H1 (cell line): ENCODE measurements at regions not wholly inside any gene's neighbourhood (a gene's known extent, or its start where the extent isn't known, plus 50 kb on each side); places are given as distances from the start of the nearest gene placed in this dataset.

ENCODE experiments used
- CTCF ChIA-PET: fragments of 300-600 bp; sonication (Branson Sonifier 250); formaldehyde crosslinking; loops from one replicate; lab custom pipeline; 2021; ENCODE audit not compliant: partially characterized antibody; lab: Charles Lee
- POLR2A ChIA-PET: fragments of 300-600 bp; sonication (Branson Sonifier 250); formaldehyde crosslinking; loops from one replicate; lab custom pipeline; 2021; ENCODE audit warnings: inconsistent platforms; ENCODE audit not compliant: partially characterized antibody; lab: Charles Lee
- DNase-seq, 2 experiments: peaks; one replicate each; pipeline versions ENCODE4 v3.0.0 to v3.0.0-alpha.2; 2010 to 2022; ENCODE audit warnings: low spot score in 2 of 2, low read depth in 1 of 2, mixed read lengths in 1 of 2
- FAIRE-seq: peaks from 2 replicates; lab custom pipeline; 2011; peaks lifted over from hg19 to GRCh38; lab: Jason Lieb, UNC
- H2AFZ ChIP-seq: 2 replicates; pipeline ENCODE4 v1.8.1; 2012; ENCODE audit warnings: low read length, inconsistent platforms
- H2AK5ac ChIP-seq: 2 replicates; pipeline ENCODE4 v1.6.1; 2013; ENCODE audit warnings: low read depth, low read length
- H2BK120ac ChIP-seq: replicated peaks from 2 replicates; pipeline ENCODE3; 2013; ENCODE audit warnings: low read depth, low read length, inconsistent platforms
- H2BK12ac ChIP-seq: 2 replicates; pipeline ENCODE4 v1.6.1; 2013; ENCODE audit warnings: low read depth, low read length
- H2BK15ac ChIP-seq: 2 replicates; pipeline ENCODE4 v1.6.1; 2013; ENCODE audit warnings: low read length
- H2BK20ac ChIP-seq: 2 replicates; pipeline ENCODE4 v1.6.1; 2013; ENCODE audit warnings: low read length
- H2BK5ac ChIP-seq: 2 replicates; pipeline ENCODE4 v1.6.1; 2013; ENCODE audit warnings: low read depth, low read length
- H3K14ac ChIP-seq: 2 replicates; pipeline ENCODE4 v1.6.1; 2013; ENCODE audit warnings: inconsistent platforms; ENCODE audit not compliant: insufficient read length
- H3K18ac ChIP-seq: 2 replicates; pipeline ENCODE4 v1.6.1; 2013; ENCODE audit warnings: low read length; ENCODE audit errors: extremely low read depth
- H3K23ac ChIP-seq: 2 replicates; pipeline ENCODE4 v1.6.1; 2013; ENCODE audit warnings: inconsistent platforms; ENCODE audit not compliant: insufficient read length
- H3K23me2 ChIP-seq: 2 replicates; pipeline ENCODE4 v1.6.1; 2013; ENCODE audit warnings: low read depth, low read length
- H3K27ac ChIP-seq: 2 replicates; pipeline ENCODE4 v1.6.1; 2011; ENCODE audit warnings: low read depth, low read length, inconsistent platforms
- H3K27me3 ChIP-seq, 4 experiments: replicated peaks in 1 of 4; 1 replicate in 1 of 4; 2 replicates in 3 of 4; pipeline versions ENCODE4 v1.6.1 to v1.8.1; 2011 to 2013; ENCODE audit warnings: low read length in 3 of 4, mild to moderate bottlenecking in 3 of 4, inconsistent platforms in 2 of 4, mixed read lengths in 2 of 4, moderate library complexity in 1 of 4; ENCODE audit not compliant: control insufficient read depth in 3 of 4, insufficient read depth in 3 of 4; ENCODE audit errors: extremely low read depth in 1 of 4
- H3K36me3 ChIP-seq, 4 experiments: 2 replicates each; pipeline versions ENCODE4 v1.6.1 to v1.8.1; 2011 to 2013; ENCODE audit warnings: mild to moderate bottlenecking in 4 of 4, low read length in 3 of 4, moderate library complexity in 2 of 4, control low read depth in 1 of 4, inconsistent platforms in 1 of 4; ENCODE audit not compliant: insufficient read depth in 4 of 4, control insufficient read depth in 2 of 4
- H3K4ac ChIP-seq: replicated peaks from 2 replicates; pipeline ENCODE3; 2013; ENCODE audit warnings: low read length, low read depth, mixed read lengths, inconsistent platforms; ENCODE audit not compliant: insufficient read length
- H3K4me1 ChIP-seq, 4 experiments: replicated peaks in 1 of 4; 1 replicate in 1 of 4; 2 replicates in 3 of 4; pipeline versions ENCODE4 v1.6.1 to v1.8.1; 2011 to 2013; ENCODE audit warnings: low read length in 3 of 4, inconsistent platforms in 2 of 4, mixed read lengths in 1 of 4; ENCODE audit not compliant: insufficient read depth in 4 of 4, control insufficient read depth in 3 of 4
- H3K4me2 ChIP-seq, 2 experiments: 2 replicates each; pipeline versions ENCODE4 v1.6.1 to v1.8.1; 2011 to 2013; ENCODE audit warnings: low read depth in 2 of 2, low read length in 2 of 2, control low read depth in 1 of 2, inconsistent platforms in 1 of 2, mild to moderate bottlenecking in 1 of 2; ENCODE audit not compliant: insufficient read depth in 1 of 2
- H3K4me3 ChIP-seq, 4 experiments: fragments of 200-600, 300-600 bp in 1 of 4; sonication (generic), shearing (Covaris generic), sonication (Bioruptor Twin) in 1 of 4; 2 replicates each; pipeline versions ENCODE4 v1.5.1 to v1.8.1; 2011 to 2016; ENCODE audit warnings: low read length in 4 of 4, low read depth in 3 of 4, control low read depth in 2 of 4, inconsistent platforms in 2 of 4, mild to moderate bottlenecking in 2 of 4, mixed read lengths in 1 of 4, moderate library complexity in 1 of 4; ENCODE audit not compliant: insufficient read depth in 2 of 4; ENCODE audit errors: extremely low read depth in 1 of 4
- H3K56ac ChIP-seq: replicated peaks from 2 replicates; pipeline ENCODE3; 2013; ENCODE audit warnings: low read depth, mild to moderate bottlenecking, mixed read lengths, low read length, inconsistent platforms; ENCODE audit not compliant: insufficient read length
- H3K79me1 ChIP-seq: 2 replicates; pipeline ENCODE4 v1.6.1; 2013; ENCODE audit warnings: low read depth, low read length, control low read depth
- H3K79me2 ChIP-seq, 2 experiments: 2 replicates each; pipeline versions ENCODE4 v1.6.1 to v1.8.1; 2012 to 2013; ENCODE audit warnings: low read length in 2 of 2, mild to moderate bottlenecking in 2 of 2, inconsistent platforms in 1 of 2; ENCODE audit not compliant: insufficient read depth in 2 of 2, control insufficient read depth in 1 of 2
- H3K9ac ChIP-seq, 4 experiments: replicated peaks in 1 of 4; 1 replicate in 1 of 4; 2 replicates in 3 of 4; pipeline versions ENCODE4 v1.6.1 to v1.8.1; 2011 to 2013; ENCODE audit warnings: low read depth in 3 of 4, low read length in 3 of 4, control low read depth in 2 of 4, mild to moderate bottlenecking in 2 of 4, moderate library complexity in 2 of 4, inconsistent platforms in 1 of 4; ENCODE audit errors: extremely low read depth in 1 of 4
- H3K9me3 ChIP-seq, 2 experiments: 2 replicates each; pipeline versions ENCODE4 v1.6.1 to v1.8.1; 2012 to 2013; ENCODE audit warnings: mild to moderate bottlenecking in 2 of 2, moderate library complexity in 2 of 2, control low read depth in 1 of 2, inconsistent platforms in 1 of 2, low read depth in 1 of 2, low read length in 1 of 2, mixed read lengths in 1 of 2; ENCODE audit not compliant: insufficient read depth in 2 of 2
- H4K20me1 ChIP-seq, 2 experiments: replicated peaks in 1 of 2; 2 replicates each; pipeline versions ENCODE3 to v1.8.1; 2011 to 2013; ENCODE audit warnings: inconsistent platforms in 2 of 2, low read length in 2 of 2, mild to moderate bottlenecking in 1 of 2; ENCODE audit not compliant: insufficient read depth in 2 of 2, control insufficient read depth in 1 of 2
- H4K5ac ChIP-seq: 2 replicates; pipeline ENCODE4 v1.6.1; 2013; ENCODE audit warnings: low read length, low read depth, mixed read lengths, inconsistent platforms; ENCODE audit not compliant: insufficient read length
- H4K8ac ChIP-seq: 2 replicates; pipeline ENCODE4 v1.8.0; 2013; ENCODE audit warnings: mild to moderate bottlenecking, moderate library complexity, low read length, inconsistent platforms; ENCODE audit not compliant: insufficient read depth; ENCODE audit errors: extremely low read depth
- H4K91ac ChIP-seq: replicated peaks from 2 replicates; pipeline ENCODE3; 2013; ENCODE audit warnings: low read length, mixed read lengths, inconsistent platforms; ENCODE audit not compliant: insufficient read length
- CBX5 ChIP-seq: fragments of 300-800, 300-1000 bp; sonication (generic); IDR thresholded peaks from 2 replicates; pipeline ENCODE4 v1.7.1; 2016; ENCODE audit warnings: antibody characterized with exemption, low read length, low read depth
- EP300 ChIP-seq, 2 experiments: IDR thresholded peaks; 1 replicate in 1 of 2; 2 replicates in 1 of 2; pipeline ENCODE4 v1.6.1; 2011 to 2012; ENCODE audit warnings: low read depth in 2 of 2, low read length in 2 of 2, mild to moderate bottlenecking in 2 of 2, borderline replicate concordance in 1 of 2, inconsistent platforms in 1 of 2, moderate library complexity in 1 of 2
- EZH2 ChIP-seq: fragments of 200-600 bp; sonication (generic); IDR thresholded peaks from 2 replicates; pipeline ENCODE4 v1.7.1; 2012; ENCODE audit warnings: low read depth, mild to moderate bottlenecking, moderate library complexity, low read length, inconsistent platforms; ENCODE audit not compliant: severe bottlenecking
- POU5F1 ChIP-seq: IDR thresholded peaks from 2 replicates; pipeline ENCODE4 v1.6.1; 2011; ENCODE audit warnings: low read depth, mild to moderate bottlenecking, low read length, moderate library complexity
- RAD21 ChIP-seq, 2 experiments: IDR thresholded peaks in 1 of 2; conservative IDR thresholded peaks in 1 of 2; 2 replicates each; pipeline ENCODE4 v1.6.1; 2011; ENCODE audit warnings: low read depth in 2 of 2, low read length in 2 of 2, improper control_type of control experiment in 1 of 2, inconsistent platforms in 1 of 2, mild to moderate bottlenecking in 1 of 2, moderate library complexity in 1 of 2
- SP1 ChIP-seq: IDR thresholded peaks from 2 replicates; pipeline ENCODE4 v1.6.1; 2011; ENCODE audit warnings: low read depth, low read length
- SUZ12 ChIP-seq: fragments of 200-600 bp; sonication (generic); IDR thresholded peaks from 2 replicates; pipeline ENCODE4 v1.6.1; 2012; ENCODE audit warnings: mild to moderate bottlenecking, inconsistent platforms, low read length, moderate library complexity, mixed read lengths
- WGBS, 2 experiments: shearing (Covaris generic) in 1 of 2; methylation state at CpG; one replicate each; pipeline versions ENCODE4 v1.1.6 to v1.1.7; 2013 to 2015; ENCODE audit warnings: low lambda C conversion rate in 2 of 2, mixed read lengths in 2 of 2, inconsistent platforms in 1 of 2, low coverage in 1 of 2, missing lambda C conversion rate in 1 of 2; ENCODE audit not compliant: insufficient replicate concordance in 2 of 2, insufficient coverage in 1 of 2, insufficient read length in 1 of 2; ENCODE audit errors: extremely low coverage in 1 of 2, missing lambda C conversion rate in 1 of 2; 5-methylcytosine and 5-hydroxymethylcytosine counted together
- TF ChIP-seq, protein P1 (sequence below): IDR thresholded peaks from 2 replicates; pipeline ENCODE4 v1.6.1; 2012; ENCODE audit warnings: inconsistent platforms

DNA sequence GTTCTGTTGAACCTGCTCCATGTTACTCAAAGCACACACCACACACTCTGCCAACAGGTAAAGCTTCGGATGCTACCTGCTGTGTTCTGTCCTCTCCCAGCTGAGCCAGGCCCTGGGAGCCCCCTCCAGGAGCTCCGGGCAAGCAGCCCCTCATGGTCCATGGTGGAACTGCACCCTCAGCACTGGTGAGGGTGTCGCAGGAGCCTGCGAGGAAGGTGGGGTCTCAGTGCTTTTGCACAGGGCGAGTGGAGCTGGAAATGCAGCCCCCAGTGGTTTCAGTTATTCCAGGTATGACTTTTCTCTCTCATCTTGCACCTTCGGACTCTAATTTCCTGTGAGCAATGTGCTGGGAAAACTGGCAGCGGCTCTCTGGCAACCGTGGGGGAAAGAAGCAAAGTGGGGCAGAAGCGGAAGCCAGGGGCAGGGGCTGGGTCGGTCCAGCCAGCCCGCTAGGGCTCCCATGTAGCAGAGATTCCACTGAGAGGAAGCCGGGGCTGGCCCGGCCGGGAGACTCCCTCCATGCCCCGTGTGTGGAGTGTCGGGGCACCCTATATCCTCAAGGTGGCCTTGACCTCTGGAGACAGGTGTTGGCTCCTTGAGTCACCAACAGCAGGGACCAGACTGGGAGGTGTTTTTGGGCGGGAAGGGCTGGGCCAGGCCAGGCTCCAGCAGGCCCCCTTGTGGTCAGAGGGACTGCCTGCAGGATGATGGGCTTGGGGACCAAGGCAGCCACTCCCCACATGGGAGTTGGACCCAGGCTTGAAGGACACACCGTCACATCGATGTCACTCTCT is 75.6 kb upstream of the PRSS3 start:
- no peaks in the 10 kb centered on the region for H3K79me2 ChIP-seq
- ChIA-PET POLR2A (interaction anchor here (0.8 kb wide), 1 partner anchor 96 kb away, joined by 4 read pairs; no protein-coding TSS in a partner anchor), CTCF (interaction anchor here (0.6 to 10.9 kb wide), 26 partner anchors 11 to 657 kb away, joined by 3 to 402 read pairs (median 3); partner anchors contain the start of gene MYORG)
- no peak overlapping the region for H4K5ac ChIP-seq
- no peak overlapping the region for H2BK12ac ChIP-seq
- H2BK120ac ChIP-seq = no peak overlapping the region
- FAIRE-seq (peak; percentile 55), DNase-seq (peak in 1 of 2 experiments; percentile 83)
- H4K91ac ChIP-seq = no peak overlapping the region
- no peak overlapping the region for H2BK5ac ChIP-seq
- H3K18ac ChIP-seq = no peak overlapping the region
- H3K23ac ChIP-seq = no peak overlapping the region
- no peak overlapping the region for H2BK20ac ChIP-seq
- H4K20me1 ChIP-seq = no peaks in the 10 kb centered on the region
- H4K8ac ChIP-seq = no peak overlapping the region; the same call in 1 of the 2 replicates
- H2AK5ac ChIP-seq = no peak overlapping the region
- H3K4me2 ChIP-seq = peak overlapping the region in 1 of 2 experiments; percentile 20; a peak in 1 of 4 replicates
- H3K56ac ChIP-seq = no peak overlapping the region
- no peak overlapping the region for H3K4ac ChIP-seq
- 65% methylated on average over 17 of the region's 19 CpGs; no CpG with 5 or more reads in 1 of the 2 experiments for WGBS, 2 experiments
- H2BK15ac ChIP-seq = no peak overlapping the region
- H3K9ac ChIP-seq = no peak overlapping the region
- no peak overlapping the region for H3K14ac ChIP-seq
- H3K27me3 ChIP-seq = peaks cover 0 to 5% (median 3%) of the 10 kb centered on the region in 4 experiments; a peak in 3 of 7 replicates
- no peak overlapping the region; a peak in 1 of 8 replicates for H3K4me3 ChIP-seq
- H3K4me1 ChIP-seq = peaks cover 0 to 1% (median 0%) of the 10 kb centered on the region in 4 experiments; a peak in 2 of 7 replicates
- no peaks in the 10 kb centered on the region for H3K79me1 ChIP-seq
- no peak overlapping the region for H3K27ac ChIP-seq
- H2AFZ ChIP-seq = no peak overlapping the region
- H3K23me2 ChIP-seq = no peaks in the 10 kb centered on the region
- H3K9me3 ChIP-seq = peaks cover 0 to 4% of the 10 kb centered on the region in 2 experiments; a peak in 1 of 4 replicates
- no peaks in the 10 kb centered on the region for H3K36me3 ChIP-seq
- TF ChIP-seq, protein P1, sequence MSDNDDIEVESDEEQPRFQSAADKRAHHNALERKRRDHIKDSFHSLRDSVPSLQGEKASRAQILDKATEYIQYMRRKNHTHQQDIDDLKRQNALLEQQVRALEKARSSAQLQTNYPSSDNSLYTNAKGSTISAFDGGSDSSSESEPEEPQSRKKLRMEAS = peak; percentile 82
- TF ChIP-seq RAD21 (IDR thresholded peaks at IDR 0.05 in 1 of 2, conservative IDR thresholded peaks at IDR 0.05 in 1 of 2; ENCODE audit: low read depth in 2 of 2, low read length in 2 of 2) (peak; percentile 45 to 48), CBX5 (no peak), EZH2 (no peak), EP300 (IDR thresholded peaks at IDR 0.05; ENCODE audit: borderline replicate concordance in 1 of 2, low read depth in 2 of 2, low read length in 2 of 2) (no peak), SUZ12 (no peak), POU5F1 (no peak), SP1 (no peak)
